H1 (cell line): ENCODE measurements at regions not wholly inside any gene's neighbourhood (a gene's known extent, or its start where the extent isn't known, plus 50 kb on each side); places are given as distances from the start of the nearest gene placed in this dataset.

Source experiments
- CTCF ChIA-PET: fragments of 300-600 bp; sonication (Branson Sonifier 250); formaldehyde crosslinking; loops from one replicate; lab custom pipeline; 2021; ENCODE audit not compliant: partially characterized antibody; lab: Charles Lee
- POLR2A ChIA-PET: fragments of 300-600 bp; sonication (Branson Sonifier 250); formaldehyde crosslinking; loops from one replicate; lab custom pipeline; 2021; ENCODE audit warnings: inconsistent platforms; ENCODE audit not compliant: partially characterized antibody; lab: Charles Lee
- DNase-seq, 2 experiments: peaks; one replicate each; pipeline versions ENCODE4 v3.0.0 to v3.0.0-alpha.2; 2010 to 2022; ENCODE audit warnings: low spot score in 2 of 2, low read depth in 1 of 2, mixed read lengths in 1 of 2
- FAIRE-seq: peaks from 2 replicates; lab custom pipeline; 2011; peaks lifted over from hg19 to GRCh38; lab: Jason Lieb, UNC
- H2AFZ ChIP-seq: 2 replicates; pipeline ENCODE4 v1.8.1; 2012; ENCODE audit warnings: low read length, inconsistent platforms
- H2AK5ac ChIP-seq: 2 replicates; pipeline ENCODE4 v1.6.1; 2013; ENCODE audit warnings: low read depth, low read length
- H2BK120ac ChIP-seq: replicated peaks from 2 replicates; pipeline ENCODE3; 2013; ENCODE audit warnings: low read depth, low read length, inconsistent platforms
- H2BK12ac ChIP-seq: 2 replicates; pipeline ENCODE4 v1.6.1; 2013; ENCODE audit warnings: low read depth, low read length
- H2BK15ac ChIP-seq: 2 replicates; pipeline ENCODE4 v1.6.1; 2013; ENCODE audit warnings: low read length
- H2BK20ac ChIP-seq: 2 replicates; pipeline ENCODE4 v1.6.1; 2013; ENCODE audit warnings: low read length
- H2BK5ac ChIP-seq: 2 replicates; pipeline ENCODE4 v1.6.1; 2013; ENCODE audit warnings: low read depth, low read length
- H3K14ac ChIP-seq: 2 replicates; pipeline ENCODE4 v1.6.1; 2013; ENCODE audit warnings: inconsistent platforms; ENCODE audit not compliant: insufficient read length
- H3K18ac ChIP-seq: 2 replicates; pipeline ENCODE4 v1.6.1; 2013; ENCODE audit warnings: low read length; ENCODE audit errors: extremely low read depth
- H3K23ac ChIP-seq: 2 replicates; pipeline ENCODE4 v1.6.1; 2013; ENCODE audit warnings: inconsistent platforms; ENCODE audit not compliant: insufficient read length
- H3K23me2 ChIP-seq: 2 replicates; pipeline ENCODE4 v1.6.1; 2013; ENCODE audit warnings: low read depth, low read length
- H3K27ac ChIP-seq: 2 replicates; pipeline ENCODE4 v1.6.1; 2011; ENCODE audit warnings: low read depth, low read length, inconsistent platforms
- H3K27me3 ChIP-seq, 4 experiments: replicated peaks in 1 of 4; 1 replicate in 1 of 4; 2 replicates in 3 of 4; pipeline versions ENCODE4 v1.6.1 to v1.8.1; 2011 to 2013; ENCODE audit warnings: low read length in 3 of 4, mild to moderate bottlenecking in 3 of 4, inconsistent platforms in 2 of 4, mixed read lengths in 2 of 4, moderate library complexity in 1 of 4; ENCODE audit not compliant: control insufficient read depth in 3 of 4, insufficient read depth in 3 of 4; ENCODE audit errors: extremely low read depth in 1 of 4
- H3K36me3 ChIP-seq, 4 experiments: 2 replicates each; pipeline versions ENCODE4 v1.6.1 to v1.8.1; 2011 to 2013; ENCODE audit warnings: mild to moderate bottlenecking in 4 of 4, low read length in 3 of 4, moderate library complexity in 2 of 4, control low read depth in 1 of 4, inconsistent platforms in 1 of 4; ENCODE audit not compliant: insufficient read depth in 4 of 4, control insufficient read depth in 2 of 4
- H3K4ac ChIP-seq: replicated peaks from 2 replicates; pipeline ENCODE3; 2013; ENCODE audit warnings: low read length, low read depth, mixed read lengths, inconsistent platforms; ENCODE audit not compliant: insufficient read length
- H3K4me1 ChIP-seq, 4 experiments: replicated peaks in 1 of 4; 1 replicate in 1 of 4; 2 replicates in 3 of 4; pipeline versions ENCODE4 v1.6.1 to v1.8.1; 2011 to 2013; ENCODE audit warnings: low read length in 3 of 4, inconsistent platforms in 2 of 4, mixed read lengths in 1 of 4; ENCODE audit not compliant: insufficient read depth in 4 of 4, control insufficient read depth in 3 of 4
- H3K4me2 ChIP-seq, 2 experiments: 2 replicates each; pipeline versions ENCODE4 v1.6.1 to v1.8.1; 2011 to 2013; ENCODE audit warnings: low read depth in 2 of 2, low read length in 2 of 2, control low read depth in 1 of 2, inconsistent platforms in 1 of 2, mild to moderate bottlenecking in 1 of 2; ENCODE audit not compliant: insufficient read depth in 1 of 2
- H3K4me3 ChIP-seq, 4 experiments: fragments of 200-600, 300-600 bp in 1 of 4; sonication (generic), shearing (Covaris generic), sonication (Bioruptor Twin) in 1 of 4; 2 replicates each; pipeline versions ENCODE4 v1.5.1 to v1.8.1; 2011 to 2016; ENCODE audit warnings: low read length in 4 of 4, low read depth in 3 of 4, control low read depth in 2 of 4, inconsistent platforms in 2 of 4, mild to moderate bottlenecking in 2 of 4, mixed read lengths in 1 of 4, moderate library complexity in 1 of 4; ENCODE audit not compliant: insufficient read depth in 2 of 4; ENCODE audit errors: extremely low read depth in 1 of 4
- H3K56ac ChIP-seq: replicated peaks from 2 replicates; pipeline ENCODE3; 2013; ENCODE audit warnings: low read depth, mild to moderate bottlenecking, mixed read lengths, low read length, inconsistent platforms; ENCODE audit not compliant: insufficient read length
- H3K79me1 ChIP-seq: 2 replicates; pipeline ENCODE4 v1.6.1; 2013; ENCODE audit warnings: low read depth, low read length, control low read depth
- H3K79me2 ChIP-seq, 2 experiments: 2 replicates each; pipeline versions ENCODE4 v1.6.1 to v1.8.1; 2012 to 2013; ENCODE audit warnings: low read length in 2 of 2, mild to moderate bottlenecking in 2 of 2, inconsistent platforms in 1 of 2; ENCODE audit not compliant: insufficient read depth in 2 of 2, control insufficient read depth in 1 of 2
- H3K9ac ChIP-seq, 4 experiments: replicated peaks in 1 of 4; 1 replicate in 1 of 4; 2 replicates in 3 of 4; pipeline versions ENCODE4 v1.6.1 to v1.8.1; 2011 to 2013; ENCODE audit warnings: low read depth in 3 of 4, low read length in 3 of 4, control low read depth in 2 of 4, mild to moderate bottlenecking in 2 of 4, moderate library complexity in 2 of 4, inconsistent platforms in 1 of 4; ENCODE audit errors: extremely low read depth in 1 of 4
- H3K9me3 ChIP-seq, 2 experiments: 2 replicates each; pipeline versions ENCODE4 v1.6.1 to v1.8.1; 2012 to 2013; ENCODE audit warnings: mild to moderate bottlenecking in 2 of 2, moderate library complexity in 2 of 2, control low read depth in 1 of 2, inconsistent platforms in 1 of 2, low read depth in 1 of 2, low read length in 1 of 2, mixed read lengths in 1 of 2; ENCODE audit not compliant: insufficient read depth in 2 of 2
- H4K20me1 ChIP-seq, 2 experiments: replicated peaks in 1 of 2; 2 replicates each; pipeline versions ENCODE3 to v1.8.1; 2011 to 2013; ENCODE audit warnings: inconsistent platforms in 2 of 2, low read length in 2 of 2, mild to moderate bottlenecking in 1 of 2; ENCODE audit not compliant: insufficient read depth in 2 of 2, control insufficient read depth in 1 of 2
- H4K5ac ChIP-seq: 2 replicates; pipeline ENCODE4 v1.6.1; 2013; ENCODE audit warnings: low read length, low read depth, mixed read lengths, inconsistent platforms; ENCODE audit not compliant: insufficient read length
- H4K8ac ChIP-seq: 2 replicates; pipeline ENCODE4 v1.8.0; 2013; ENCODE audit warnings: mild to moderate bottlenecking, moderate library complexity, low read length, inconsistent platforms; ENCODE audit not compliant: insufficient read depth; ENCODE audit errors: extremely low read depth
- H4K91ac ChIP-seq: replicated peaks from 2 replicates; pipeline ENCODE3; 2013; ENCODE audit warnings: low read length, mixed read lengths, inconsistent platforms; ENCODE audit not compliant: insufficient read length
- BRCA1 ChIP-seq: IDR thresholded peaks from 2 replicates; pipeline ENCODE4 v1.6.1; 2012; ENCODE audit warnings: low read depth, low read length, improper control_type of control experiment
- CREB1 ChIP-seq: IDR thresholded peaks from 2 replicates; pipeline ENCODE4 v1.6.1; 2012; ENCODE audit warnings: inconsistent platforms
- EGR1 ChIP-seq: IDR thresholded peaks from 2 replicates; pipeline ENCODE4 v1.6.1; 2011; ENCODE audit warnings: low read depth, low read length, borderline replicate concordance
- EP300 ChIP-seq, 2 experiments: IDR thresholded peaks; 1 replicate in 1 of 2; 2 replicates in 1 of 2; pipeline ENCODE4 v1.6.1; 2011 to 2012; ENCODE audit warnings: low read depth in 2 of 2, low read length in 2 of 2, mild to moderate bottlenecking in 2 of 2, borderline replicate concordance in 1 of 2, inconsistent platforms in 1 of 2, moderate library complexity in 1 of 2
- HDAC6 ChIP-seq: IDR thresholded peaks from one replicate; pipeline ENCODE4 v1.7.1; 2012; ENCODE audit warnings: low read depth, mild to moderate bottlenecking, inconsistent platforms, low read length, moderate library complexity
- PHF8 ChIP-seq: fragments of 200-600 bp; sonication (generic); conservative IDR thresholded peaks from 2 replicates; pipeline ENCODE4 v1.7.1; 2012; ENCODE audit warnings: low read depth, mild to moderate bottlenecking, inconsistent platforms, low read length, moderate library complexity
- POU5F1 ChIP-seq: IDR thresholded peaks from 2 replicates; pipeline ENCODE4 v1.6.1; 2011; ENCODE audit warnings: low read depth, mild to moderate bottlenecking, low read length, moderate library complexity
- RXRA ChIP-seq: IDR thresholded peaks from 2 replicates; pipeline ENCODE4 v1.6.1; 2011; ENCODE audit warnings: low read depth, mild to moderate bottlenecking, low read length, moderate library complexity; ENCODE audit not compliant: insufficient read depth
- SP1 ChIP-seq: IDR thresholded peaks from 2 replicates; pipeline ENCODE4 v1.6.1; 2011; ENCODE audit warnings: low read depth, low read length
- SP4 ChIP-seq: IDR thresholded peaks from 2 replicates; pipeline ENCODE4 v1.6.1; 2012; ENCODE audit warnings: low read length, inconsistent platforms
- SRF ChIP-seq: IDR thresholded peaks from 2 replicates; pipeline ENCODE4 v1.6.1; 2011; ENCODE audit warnings: mild to moderate bottlenecking, low read depth, low read length, moderate library complexity
- TBP ChIP-seq: IDR thresholded peaks from 2 replicates; pipeline ENCODE4 v1.6.1; 2011; ENCODE audit warnings: low read depth, low read length, improper control_type of control experiment
- TCF12 ChIP-seq: IDR thresholded peaks from 2 replicates; pipeline ENCODE4 v1.6.1; 2011; ENCODE audit warnings: low read depth, mild to moderate bottlenecking, low read length
- WGBS, 2 experiments: shearing (Covaris generic) in 1 of 2; methylation state at CpG; one replicate each; pipeline versions ENCODE4 v1.1.6 to v1.1.7; 2013 to 2015; ENCODE audit warnings: low lambda C conversion rate in 2 of 2, mixed read lengths in 2 of 2, inconsistent platforms in 1 of 2, low coverage in 1 of 2, missing lambda C conversion rate in 1 of 2; ENCODE audit not compliant: insufficient replicate concordance in 2 of 2, insufficient coverage in 1 of 2, insufficient read length in 1 of 2; ENCODE audit errors: extremely low coverage in 1 of 2, missing lambda C conversion rate in 1 of 2; 5-methylcytosine and 5-hydroxymethylcytosine counted together

DNA sequence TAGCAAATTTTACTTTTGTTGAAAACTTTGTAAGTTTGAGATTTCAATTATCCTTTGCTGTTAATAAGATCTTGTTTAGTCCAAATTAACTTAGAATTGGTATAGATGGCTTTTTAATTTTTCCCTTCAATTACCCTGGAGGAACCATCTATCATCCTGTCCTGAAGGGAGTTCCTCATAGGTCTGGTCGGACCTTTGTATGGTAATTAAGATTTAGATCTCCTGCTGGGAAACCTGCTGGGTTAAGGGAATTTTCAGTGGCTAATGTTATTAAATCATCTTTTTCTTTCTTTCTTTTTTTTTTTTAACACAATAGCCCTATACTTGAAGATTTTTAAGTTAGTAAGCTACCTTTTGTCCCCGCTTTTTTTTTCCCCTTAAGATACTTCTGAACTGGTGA, 63.0 kb upstream of the PRMT8 start:
- no peak overlapping the region for H4K8ac ChIP-seq
- no peaks in the 10 kb centered on the region for H3K79me2 ChIP-seq
- H2BK20ac ChIP-seq, result no peak overlapping the region
- H2AFZ ChIP-seq, result no peak overlapping the region
- H3K9me3 ChIP-seq, result no peaks in the 10 kb centered on the region
- no peaks in the 10 kb centered on the region for H4K20me1 ChIP-seq
- no peak overlapping the region for H3K4me2 ChIP-seq
- no peak overlapping the region for H3K18ac ChIP-seq
- no peak overlapping the region for H3K4ac ChIP-seq
- no peak overlapping the region for H4K5ac ChIP-seq
- no peak overlapping the region for H2AK5ac ChIP-seq
- no peak overlapping the region for H2BK12ac ChIP-seq
- DNase-seq (no peak), FAIRE-seq (no peak)
- no peak overlapping the region for H3K14ac ChIP-seq
- H3K9ac ChIP-seq, result no peak overlapping the region
- peaks cover 2 to 12% (median 7%) of the 10 kb centered on the region in 4 experiments for H3K4me1 ChIP-seq
- H3K27me3 ChIP-seq, result no peaks in the 10 kb centered on the region; a peak in 1 of 7 replicates
- H3K27ac ChIP-seq, result no peak overlapping the region
- H2BK5ac ChIP-seq, result no peak overlapping the region
- no peaks in the 10 kb centered on the region for H3K36me3 ChIP-seq
- H3K56ac ChIP-seq, result no peak overlapping the region
- no peaks in the 10 kb centered on the region for H3K79me1 ChIP-seq
- H3K23me2 ChIP-seq, result no peaks in the 10 kb centered on the region
- H2BK120ac ChIP-seq, result no peak overlapping the region
- no peak overlapping the region for H3K4me3 ChIP-seq
- WGBS, 2 experiments, result 62% methylated on average over 2 of the region's 2 CpGs; no CpG with 5 or more reads in 1 of the 2 experiments
- CTCF ChIA-PET, result interaction anchor here (0.6 kb wide), 1 partner anchor 29 kb away, joined by 3 read pairs; no protein-coding TSS in a partner anchor
- POLR2A ChIA-PET, result interaction anchor here (0.9 kb wide), 1 partner anchor 58 kb away, joined by 3 read pairs; no protein-coding TSS in a partner anchor
- no peak overlapping the region for H2BK15ac ChIP-seq
- no peak overlapping the region for H4K91ac ChIP-seq
- H3K23ac ChIP-seq, result no peak overlapping the region
- TF ChIP-seq CREB1 (no peak), EGR1 (no peak), PHF8 (no peak), POU5F1 (no peak), TBP (no peak), SP1 (no peak), SP4 (no peak), EP300 (IDR thresholded peaks at IDR 0.05; ENCODE audit: borderline replicate concordance in 1 of 2, low read depth in 2 of 2, low read length in 2 of 2) (no peak), BRCA1 (no peak), TCF12 (no peak), HDAC6 (no peak), SRF (no peak), RXRA (no peak)
